Stomach (tissue), 4 donors: ENCODE measurements at regions not wholly inside any gene's neighbourhood (a gene's known extent, or its start where the extent isn't known, plus 50 kb on each side); places are given as distances from the start of the nearest gene placed in this dataset.
"Not testable (repeated sequence)": the region's sequence is repeated elsewhere in the genome, so short reads cannot be mapped to it uniquely, and the experiment has no call there.

Experiments used
- CTCF ChIP-seq, 7 experiments: fragments of 450-650 bp in 4 of 7; fragments of 200-600 bp in 3 of 7; sonication (generic) in 3 of 7; IDR thresholded peaks; one replicate each; pipeline ENCODE4 v1.5.1; 2016 to 2019; ENCODE audit warnings: antibody characterized with exemption in 7 of 7, control low read depth in 2 of 7, mild to moderate bottlenecking in 1 of 7
- POLR2AphosphoS5 ChIP-seq, 3 donors: sonication (generic); formaldehyde crosslinking; IDR thresholded peaks; one replicate each; pipeline ENCODE4 v1.6.1; 2016; ENCODE audit warnings: antibody characterized with exemption in 3 of 3

- TF ChIP-seq CTCF, POLR2AphosphoS5 (IDR thresholded peaks at IDR 0.05): not testable (repeated sequence)
Measured at GRCh38 chr4:148898139-148898538, 455.9 kb upstream of the NR3C2 start.
